Right lobe of liver (tissue), 6 donors: ENCODE measurements at regions not wholly inside any gene's neighbourhood (a gene's known extent, or its start where the extent isn't known, plus 50 kb on each side); places are given as distances from the start of the nearest gene placed in this dataset.
A peak's percentile ranks its signal among the peaks of the same experiment; 100 is the strongest.

Experiments used
- ATAC-seq, 4 donors: fragments of 200-7000 bp; cut with Tn5 transposase; one replicate each; pipeline ENCODE4 v1.9.1; 2020; ENCODE audit warnings: mild to moderate bottlenecking in 4 of 4, moderate library complexity in 4 of 4
- DNase-seq, 3 donors: peaks; one replicate each; pipeline ENCODE4 v3.0.0-alpha.2; 2020
- H3K27ac ChIP-seq, 3 donors: fragments of 200-600 bp; one replicate each; pipeline ENCODE4 v1.8.0; 2022
- H3K27me3 ChIP-seq, 2 donors: fragments of 200-600 bp; one replicate each; pipeline ENCODE4 v1.8.0; 2022
- H3K36me3 ChIP-seq, 4 donors: fragments of 200-600 bp; sonication (generic) in 1 of 4; one replicate each; pipeline versions ENCODE4 v1.5.1 to v1.8.0; 2017 to 2022; ENCODE audit warnings: control low read depth in 1 of 4
- H3K4me1 ChIP-seq, 4 donors: fragments of 200-600 bp; sonication (generic) in 1 of 4; one replicate each; pipeline versions ENCODE4 v1.5.1 to v1.8.0; 2017 to 2022; ENCODE audit warnings: control low read depth in 1 of 4
- H3K4me3 ChIP-seq, 3 donors: fragments of 200-600 bp; one replicate each; pipeline ENCODE4 v1.8.0; 2022
- H3K9me3 ChIP-seq, 4 donors: fragments of 200-600 bp; sonication (generic) in 1 of 4; one replicate each; pipeline versions ENCODE4 v1.5.1 to v1.8.0; 2017 to 2022; ENCODE audit warnings: control low read depth in 1 of 4
- POLR2A ChIP-seq: fragments of 450-650 bp; IDR thresholded peaks from one replicate; pipeline ENCODE4 v1.6.1; 2017; ENCODE audit warnings: antibody characterized with exemption, mild to moderate bottlenecking
- WGBS: methylation state at CpG from one replicate; pipeline ENCODE4 v1.1.6; 2018; ENCODE audit warnings: low coverage, low lambda C conversion rate; ENCODE audit not compliant: insufficient coverage; ENCODE audit errors: missing lambda C conversion rate; 5-methylcytosine and 5-hydroxymethylcytosine counted together
- intact Hi-C, 2 donors: fragments of 100-400 bp; cut with DNase I; formaldehyde crosslinking; loops; one replicate each; pipeline versions ENCODE4 v1.11.2 to v1.14.1; 2022
- TF ChIP-seq, protein P1 (sequence below), 4 donors: fragments of 200-600 bp in 3 of 4; fragments of 450-650 bp in 1 of 4; IDR thresholded peaks; one replicate each; pipeline versions ENCODE4 v1.5.1 to v1.8.0; 2016 to 2022; ENCODE audit warnings: antibody characterized with exemption in 4 of 4, mild to moderate bottlenecking in 2 of 4
- donor health status: DM: no; HTN: yes; CAD: no.
- donor health status: DM: no; HTN: no; CAD: no.
- donor health status: DM: no; HTN: no; CAD: no.
- donor health status: DM: no; HTN: yes; CAD: no.
- donor health status: DM: no; HTN: yes; CAD: no.

DNA sequence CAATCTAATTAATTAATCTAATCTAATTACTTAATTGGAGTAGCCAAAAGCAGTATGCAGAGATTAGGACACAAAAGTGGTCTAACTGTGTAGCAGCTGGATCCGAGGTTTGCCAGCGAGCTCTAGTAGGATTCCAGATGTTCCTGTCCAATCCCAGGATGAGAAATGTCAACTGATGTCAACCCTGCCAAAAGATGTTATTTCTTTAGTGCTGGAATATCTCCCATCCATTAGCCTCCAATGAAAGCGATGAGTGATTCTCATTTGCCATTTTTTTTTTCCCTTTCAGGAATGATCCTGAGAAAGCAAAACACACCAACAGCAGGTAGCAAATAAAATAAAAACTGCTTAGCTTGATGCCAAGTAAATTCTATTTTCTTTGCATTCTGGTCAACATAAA is 372.9 kb downstream of the STIM2 start:
- Histone ChIP-seq H3K27me3 (no peaks in the 10 kb centered on the region), H3K4me1 (no peaks in the 10 kb centered on the region), H3K36me3 (no peaks in the 10 kb centered on the region), H3K9me3 (no peaks in the 10 kb centered on the region), H3K4me3 (no peak overlapping the region), H3K27ac (no peak overlapping the region)
- TF ChIP-seq, protein P1, sequence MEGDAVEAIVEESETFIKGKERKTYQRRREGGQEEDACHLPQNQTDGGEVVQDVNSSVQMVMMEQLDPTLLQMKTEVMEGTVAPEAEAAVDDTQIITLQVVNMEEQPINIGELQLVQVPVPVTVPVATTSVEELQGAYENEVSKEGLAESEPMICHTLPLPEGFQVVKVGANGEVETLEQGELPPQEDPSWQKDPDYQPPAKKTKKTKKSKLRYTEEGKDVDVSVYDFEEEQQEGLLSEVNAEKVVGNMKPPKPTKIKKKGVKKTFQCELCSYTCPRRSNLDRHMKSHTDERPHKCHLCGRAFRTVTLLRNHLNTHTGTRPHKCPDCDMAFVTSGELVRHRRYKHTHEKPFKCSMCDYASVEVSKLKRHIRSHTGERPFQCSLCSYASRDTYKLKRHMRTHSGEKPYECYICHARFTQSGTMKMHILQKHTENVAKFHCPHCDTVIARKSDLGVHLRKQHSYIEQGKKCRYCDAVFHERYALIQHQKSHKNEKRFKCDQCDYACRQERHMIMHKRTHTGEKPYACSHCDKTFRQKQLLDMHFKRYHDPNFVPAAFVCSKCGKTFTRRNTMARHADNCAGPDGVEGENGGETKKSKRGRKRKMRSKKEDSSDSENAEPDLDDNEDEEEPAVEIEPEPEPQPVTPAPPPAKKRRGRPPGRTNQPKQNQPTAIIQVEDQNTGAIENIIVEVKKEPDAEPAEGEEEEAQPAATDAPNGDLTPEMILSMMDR (IDR thresholded peaks at IDR 0.05): no peak
- no peak for TF ChIP-seq POLR2A
- ATAC-seq (no peak), DNase-seq (no peak)
- intact Hi-C loops: no loop called here
- 52% methylated on average over 3 of the region's 3 CpGs for WGBS

DNA sequence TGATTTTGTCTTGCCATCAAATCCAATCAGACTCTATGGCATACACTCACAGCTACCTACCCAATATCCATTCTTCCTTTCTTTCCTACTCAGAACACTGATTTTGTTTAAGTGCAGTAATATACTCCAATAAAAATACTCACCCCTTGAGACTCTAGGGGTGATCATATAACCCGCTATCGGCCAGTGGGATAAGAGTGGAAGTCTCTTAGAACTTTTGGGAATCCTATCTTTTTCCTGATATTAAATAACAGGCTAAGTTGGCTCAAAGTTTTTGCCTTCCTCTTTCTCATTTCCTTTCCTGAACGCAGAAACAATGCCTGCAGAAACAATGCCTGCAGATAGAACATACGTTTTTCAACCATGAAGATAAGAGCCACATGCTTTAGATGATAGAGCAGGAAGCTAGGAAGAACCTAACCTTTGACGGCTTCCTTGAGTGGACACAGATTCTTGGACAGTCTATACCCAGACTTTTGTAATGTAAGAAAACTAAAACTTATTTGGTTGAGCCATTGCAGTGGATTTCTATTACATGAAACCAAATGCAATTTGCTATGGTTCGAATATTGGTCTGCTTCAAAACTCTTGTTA is 373.8 kb downstream of the STIM2 start:
- ATAC-seq: peak in 2 of 4 donors; percentile 35 to 54
- Histone ChIP-seq H3K4me3 (no peak overlapping the region), H3K27ac (no peak overlapping the region), H3K4me1 (no peaks in the 10 kb centered on the region), H3K27me3 (no peaks in the 10 kb centered on the region), H3K9me3 (no peaks in the 10 kb centered on the region), H3K36me3 (no peaks in the 10 kb centered on the region)
- WGBS: 25% methylated on average over 6 of the region's 6 CpGs
- no peak for TF ChIP-seq POLR2A
- TF ChIP-seq, protein P1 (IDR thresholded peaks at IDR 0.05): no peak
- no peak for DNase-seq
- intact Hi-C loops: no loop called here

DNA sequence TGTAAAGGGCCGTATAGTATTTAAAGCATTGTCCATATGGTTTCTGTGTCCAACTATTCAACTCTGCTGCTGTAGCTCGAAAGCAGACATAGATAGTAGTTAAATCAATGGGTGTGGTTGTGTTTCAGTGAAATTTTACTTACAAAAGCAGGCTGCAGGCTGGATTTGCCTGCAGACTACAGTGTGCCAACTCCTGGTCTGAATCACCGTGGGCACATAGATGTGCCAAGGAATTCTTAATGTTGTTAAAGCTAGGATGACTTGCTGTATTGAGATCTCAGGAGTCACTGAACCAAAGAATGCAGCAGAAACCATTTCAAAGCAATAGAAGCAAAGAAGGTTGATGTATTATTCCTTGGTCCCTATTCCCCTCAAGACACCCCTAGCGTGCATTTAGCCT is 379.0 kb downstream of the STIM2 start:
- H3K36me3 ChIP-seq: no peaks in the 10 kb centered on the region
- intact Hi-C loops: no loop called here
- TF ChIP-seq, protein P1 (IDR thresholded peaks at IDR 0.05): no peak
- TF ChIP-seq POLR2A: no peak
- DNase-seq (no peak), ATAC-seq (no peak)
- H3K27me3 ChIP-seq: no peaks in the 10 kb centered on the region
- H3K27ac ChIP-seq: no peak overlapping the region
- H3K9me3 ChIP-seq: no peaks in the 10 kb centered on the region
- WGBS: 53% methylated on average over 4 of the region's 4 CpGs
- no peak overlapping the region for H3K4me3 ChIP-seq
- no peaks in the 10 kb centered on the region for H3K4me1 ChIP-seq

DNA sequence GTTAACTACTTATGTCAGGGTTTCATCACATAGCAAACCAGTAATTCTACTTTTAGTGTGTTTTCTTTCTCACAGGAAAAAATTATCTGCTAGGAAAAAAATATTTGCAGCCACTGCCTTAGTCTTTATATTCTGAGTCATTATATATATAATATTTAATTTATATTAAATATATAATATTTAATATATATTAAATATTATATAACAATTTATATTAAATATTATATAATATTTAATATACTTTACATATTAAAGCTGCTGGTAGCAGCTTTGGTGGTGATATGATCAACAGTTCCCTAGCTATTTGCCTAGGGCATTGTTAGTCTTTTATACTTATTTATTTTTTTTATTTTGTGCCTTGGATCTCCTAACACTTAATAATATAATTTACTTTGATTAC is 381.6 kb downstream of the STIM2 start:
- intact Hi-C loops: no loop called here
- TF ChIP-seq, protein P1 (IDR thresholded peaks at IDR 0.05): no peak
- no peak for TF ChIP-seq POLR2A
- no peak overlapping the region for H3K4me3 ChIP-seq

DNA sequence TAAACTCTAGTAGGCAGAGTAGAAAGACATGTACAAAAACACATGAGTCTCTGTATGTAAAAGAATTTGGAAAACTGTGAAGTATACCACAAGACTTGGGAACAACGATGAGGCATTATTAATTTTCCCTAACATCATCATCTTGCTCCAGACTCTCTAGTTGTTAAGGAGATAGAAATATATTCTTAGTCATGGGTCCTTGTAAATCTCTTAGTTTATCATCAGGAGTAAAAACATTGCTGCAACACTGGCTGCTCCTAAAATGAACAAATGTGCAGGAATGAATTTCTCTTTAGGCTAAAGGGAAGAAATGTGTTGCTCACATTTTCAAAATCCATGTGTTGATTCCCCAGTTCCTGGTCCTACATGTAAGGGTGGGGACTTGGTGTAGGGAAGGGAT is 384.6 kb downstream of the STIM2 start:
- H3K36me3 ChIP-seq: no peaks in the 10 kb centered on the region
- H3K27ac ChIP-seq: no peak overlapping the region
- ATAC-seq (no peak), DNase-seq (no peak)
- intact Hi-C loops: no loop called here
- no peak overlapping the region for H3K4me3 ChIP-seq
- TF ChIP-seq, protein P1 (IDR thresholded peaks at IDR 0.05): no peak
- TF ChIP-seq POLR2A: no peak
- no peaks in the 10 kb centered on the region for H3K9me3 ChIP-seq
- WGBS: 36% methylated on average over 1 of the region's 1 CpG
- no peaks in the 10 kb centered on the region for H3K27me3 ChIP-seq
- H3K4me1 ChIP-seq: no peaks in the 10 kb centered on the region

More for the DNA sequence above, 381.6 kb downstream of the STIM2 start:
- Histone ChIP-seq H3K36me3 (no peaks in the 10 kb centered on the region), H3K27me3 (no peaks in the 10 kb centered on the region), H3K9me3 (no peaks in the 10 kb centered on the region), H3K4me1 (no peaks in the 10 kb centered on the region), H3K27ac (no peak overlapping the region)
- ATAC-seq (no peak), DNase-seq (no peak)
